Kidney (tissue), 13 donors: ENCODE measurements at regions not wholly inside any gene's neighbourhood (a gene's known extent, or its start where the extent isn't known, plus 50 kb on each side); places are given as distances from the start of the nearest gene placed in this dataset.

ENCODE experiments used
- DNase-seq, 5 donors: peaks; one replicate each; pipeline ENCODE4 v3.0.0-alpha.2; 2013 to 2020
- FAIRE-seq: peaks from 2 replicates; lab custom pipeline; 2012; peaks lifted over from hg19 to GRCh38; lab: Jason Lieb, UNC
- H3K27ac ChIP-seq, 2 donors: one replicate each; pipeline ENCODE4 v1.7.0; 2013; ENCODE audit warnings: low read depth in 2 of 2, low read length in 2 of 2, inconsistent platforms in 1 of 2
- H3K27me3 ChIP-seq: one replicate; pipeline ENCODE4 v1.7.1; 2013; ENCODE audit warnings: low read length, inconsistent platforms; ENCODE audit not compliant: control insufficient read depth, insufficient read depth
- H3K36me3 ChIP-seq, 3 donors: one replicate each; pipeline versions ENCODE4 v1.7.0 to v1.7.1; 2013; ENCODE audit warnings: low read length in 3 of 3, control low read depth in 1 of 3, inconsistent platforms in 1 of 3; ENCODE audit not compliant: insufficient read depth in 3 of 3, control insufficient read depth in 2 of 3
- H3K4me1 ChIP-seq, 3 donors: one replicate each; pipeline versions ENCODE4 v1.7.0 to v1.7.1; 2013; ENCODE audit warnings: low read length in 3 of 3, inconsistent platforms in 1 of 3, low read depth in 1 of 3; ENCODE audit not compliant: control insufficient read depth in 2 of 3, insufficient read depth in 2 of 3
- H3K4me3 ChIP-seq, 3 donors: one replicate each; pipeline versions ENCODE4 v1.7.0 to v1.8.1; 2013; ENCODE audit warnings: low read length in 3 of 3, control low read depth in 1 of 3, inconsistent platforms in 1 of 3
- H3K9ac ChIP-seq, 3 donors: one replicate each; pipeline versions ENCODE4 v1.7.0 to v1.7.1; 2013; ENCODE audit warnings: low read length in 3 of 3, control low read depth in 1 of 3, inconsistent platforms in 1 of 3
- H3K9me3 ChIP-seq, 3 donors: one replicate each; pipeline versions ENCODE4 v1.7.0 to v1.7.1; 2013; ENCODE audit warnings: low read length in 3 of 3, control low read depth in 1 of 3, inconsistent platforms in 1 of 3; ENCODE audit not compliant: control insufficient read depth in 2 of 3, insufficient read depth in 1 of 3
- intact Hi-C: fragments of 100-400 bp; cut with DNase I; formaldehyde crosslinking; loops from one replicate; pipeline ENCODE4 v1.11.1; 2022
- TF ChIP-seq, protein P1 (sequence below): IDR thresholded peaks from 3 replicates; pipeline ENCODE4 v1.5.1; 2012; ENCODE audit warnings: mild to moderate bottlenecking, moderate library complexity, borderline replicate concordance; ENCODE audit not compliant: insufficient read depth; ENCODE audit errors: extremely low read depth
- donor health status: control.
- donor health status: control.
- donor health status: control.
- donor health status: control.
- donor health status: control.
- donor health status: DM: yes; HTN: yes; CAD: no.
- donor health status: Normal renal cell carcinoma (clear cell type).

DNA sequence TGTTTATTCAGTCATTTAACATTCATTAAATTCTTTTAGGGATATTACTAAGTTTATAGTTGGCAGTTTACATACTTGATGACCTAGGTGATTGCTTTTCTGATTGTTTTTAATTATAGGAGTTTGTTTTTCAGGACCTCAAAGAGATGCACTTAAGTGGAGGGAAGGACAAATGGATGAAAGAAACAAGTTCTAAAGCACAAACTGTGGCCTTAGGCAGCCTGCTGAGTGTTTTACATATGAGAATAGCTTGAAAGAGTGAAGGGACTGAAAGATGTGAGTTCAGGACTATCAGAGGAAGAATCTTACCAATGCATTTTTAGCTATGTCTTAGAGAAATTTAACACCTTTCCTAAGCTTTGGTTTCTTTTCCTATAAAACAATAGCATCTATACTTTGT is 402.6 kb downstream of the KLF12 start:
- Histone ChIP-seq H3K27me3 (no peaks in the 10 kb centered on the region), H3K4me1 (peaks cover 0 to 2% (median 0%) of the 10 kb centered on the region in 3 donors), H3K36me3 (no peaks in the 10 kb centered on the region), H3K27ac (no peak overlapping the region), H3K9me3 (no peaks in the 10 kb centered on the region), H3K9ac (no peak overlapping the region), H3K4me3 (no peak overlapping the region)
- no peak for DNase-seq
- TF ChIP-seq, protein P1, sequence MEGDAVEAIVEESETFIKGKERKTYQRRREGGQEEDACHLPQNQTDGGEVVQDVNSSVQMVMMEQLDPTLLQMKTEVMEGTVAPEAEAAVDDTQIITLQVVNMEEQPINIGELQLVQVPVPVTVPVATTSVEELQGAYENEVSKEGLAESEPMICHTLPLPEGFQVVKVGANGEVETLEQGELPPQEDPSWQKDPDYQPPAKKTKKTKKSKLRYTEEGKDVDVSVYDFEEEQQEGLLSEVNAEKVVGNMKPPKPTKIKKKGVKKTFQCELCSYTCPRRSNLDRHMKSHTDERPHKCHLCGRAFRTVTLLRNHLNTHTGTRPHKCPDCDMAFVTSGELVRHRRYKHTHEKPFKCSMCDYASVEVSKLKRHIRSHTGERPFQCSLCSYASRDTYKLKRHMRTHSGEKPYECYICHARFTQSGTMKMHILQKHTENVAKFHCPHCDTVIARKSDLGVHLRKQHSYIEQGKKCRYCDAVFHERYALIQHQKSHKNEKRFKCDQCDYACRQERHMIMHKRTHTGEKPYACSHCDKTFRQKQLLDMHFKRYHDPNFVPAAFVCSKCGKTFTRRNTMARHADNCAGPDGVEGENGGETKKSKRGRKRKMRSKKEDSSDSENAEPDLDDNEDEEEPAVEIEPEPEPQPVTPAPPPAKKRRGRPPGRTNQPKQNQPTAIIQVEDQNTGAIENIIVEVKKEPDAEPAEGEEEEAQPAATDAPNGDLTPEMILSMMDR = no peak
- FAIRE-seq = no peak
- intact Hi-C loops = no loop called here

GRCh38 chr13:73730014-73730413 is 404.2 kb downstream of the KLF12 start:
- no peaks in the 10 kb centered on the region for H3K4me1 ChIP-seq
- intact Hi-C loops = no loop called here
- H3K27ac ChIP-seq = no peak overlapping the region
- no peak for FAIRE-seq
- no peaks in the 10 kb centered on the region for H3K27me3 ChIP-seq
- no peak overlapping the region for H3K4me3 ChIP-seq
- TF ChIP-seq, protein P1 = no peak
- H3K36me3 ChIP-seq = no peaks in the 10 kb centered on the region
- no peak overlapping the region for H3K9ac ChIP-seq
- no peak for DNase-seq
- H3K9me3 ChIP-seq = no peaks in the 10 kb centered on the region

GRCh38 chr13:73729046-73729445 is 405.2 kb downstream of the KLF12 start:
- Histone ChIP-seq H3K4me3 (no peak overlapping the region), H3K9ac (no peak overlapping the region), H3K4me1 (no peaks in the 10 kb centered on the region), H3K27ac (no peak overlapping the region), H3K9me3 (no peaks in the 10 kb centered on the region), H3K27me3 (no peaks in the 10 kb centered on the region), H3K36me3 (no peaks in the 10 kb centered on the region)
- TF ChIP-seq, protein P1 = no peak
- intact Hi-C loops = no loop called here
- FAIRE-seq (no peak), DNase-seq (no peak)

- Histone ChIP-seq H3K27ac (no peak overlapping the region), H3K27me3 (no peaks in the 10 kb centered on the region), H3K4me1 (no peaks in the 10 kb centered on the region), H3K4me3 (no peak overlapping the region), H3K36me3 (no peaks in the 10 kb centered on the region), H3K9ac (no peak overlapping the region), H3K9me3 (no peaks in the 10 kb centered on the region)
- FAIRE-seq (no peak), DNase-seq (peak in 1 of 5 donors; percentile 13)
- TF ChIP-seq, protein P1 = no peak
- intact Hi-C loops = no loop called here
Measured at GRCh38 chr13:73722120-73722519, 412.1 kb downstream of the KLF12 start.
